GM12801 (cell line): ENCODE measurements at regions not wholly inside any gene's neighbourhood (a gene's known extent, or its start where the extent isn't known, plus 50 kb on each side); places are given as distances from the start of the nearest gene placed in this dataset.

Experiments used
- TF ChIP-seq, protein P1 (sequence below): IDR thresholded peaks from one replicate; pipeline ENCODE4 v1.5.1; 2011; ENCODE audit warnings: control low read depth; ENCODE audit not compliant: insufficient read length; ENCODE audit errors: extremely low read depth

DNA sequence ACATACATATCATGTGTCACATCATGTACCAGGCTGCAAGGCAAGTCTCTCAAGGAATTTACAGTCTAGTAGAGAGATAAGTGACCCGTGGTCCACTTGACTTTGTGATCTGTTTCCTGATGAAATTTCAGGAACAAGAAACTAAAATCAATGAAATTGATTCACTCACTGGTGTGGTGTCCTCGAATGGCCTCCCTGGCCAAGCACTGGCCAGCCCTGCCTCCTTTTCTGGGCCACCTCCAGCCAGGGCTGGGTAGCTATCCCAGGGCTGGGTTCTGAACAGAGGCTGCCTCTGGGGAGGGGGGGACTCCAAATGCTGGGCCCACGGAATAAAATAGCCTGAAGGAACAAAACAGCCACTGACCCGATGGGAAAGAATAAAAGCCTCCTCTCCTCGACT is 182.2 kb downstream of the HERPUD2 start:
- TF ChIP-seq, protein P1, sequence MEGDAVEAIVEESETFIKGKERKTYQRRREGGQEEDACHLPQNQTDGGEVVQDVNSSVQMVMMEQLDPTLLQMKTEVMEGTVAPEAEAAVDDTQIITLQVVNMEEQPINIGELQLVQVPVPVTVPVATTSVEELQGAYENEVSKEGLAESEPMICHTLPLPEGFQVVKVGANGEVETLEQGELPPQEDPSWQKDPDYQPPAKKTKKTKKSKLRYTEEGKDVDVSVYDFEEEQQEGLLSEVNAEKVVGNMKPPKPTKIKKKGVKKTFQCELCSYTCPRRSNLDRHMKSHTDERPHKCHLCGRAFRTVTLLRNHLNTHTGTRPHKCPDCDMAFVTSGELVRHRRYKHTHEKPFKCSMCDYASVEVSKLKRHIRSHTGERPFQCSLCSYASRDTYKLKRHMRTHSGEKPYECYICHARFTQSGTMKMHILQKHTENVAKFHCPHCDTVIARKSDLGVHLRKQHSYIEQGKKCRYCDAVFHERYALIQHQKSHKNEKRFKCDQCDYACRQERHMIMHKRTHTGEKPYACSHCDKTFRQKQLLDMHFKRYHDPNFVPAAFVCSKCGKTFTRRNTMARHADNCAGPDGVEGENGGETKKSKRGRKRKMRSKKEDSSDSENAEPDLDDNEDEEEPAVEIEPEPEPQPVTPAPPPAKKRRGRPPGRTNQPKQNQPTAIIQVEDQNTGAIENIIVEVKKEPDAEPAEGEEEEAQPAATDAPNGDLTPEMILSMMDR = no peak

DNA sequence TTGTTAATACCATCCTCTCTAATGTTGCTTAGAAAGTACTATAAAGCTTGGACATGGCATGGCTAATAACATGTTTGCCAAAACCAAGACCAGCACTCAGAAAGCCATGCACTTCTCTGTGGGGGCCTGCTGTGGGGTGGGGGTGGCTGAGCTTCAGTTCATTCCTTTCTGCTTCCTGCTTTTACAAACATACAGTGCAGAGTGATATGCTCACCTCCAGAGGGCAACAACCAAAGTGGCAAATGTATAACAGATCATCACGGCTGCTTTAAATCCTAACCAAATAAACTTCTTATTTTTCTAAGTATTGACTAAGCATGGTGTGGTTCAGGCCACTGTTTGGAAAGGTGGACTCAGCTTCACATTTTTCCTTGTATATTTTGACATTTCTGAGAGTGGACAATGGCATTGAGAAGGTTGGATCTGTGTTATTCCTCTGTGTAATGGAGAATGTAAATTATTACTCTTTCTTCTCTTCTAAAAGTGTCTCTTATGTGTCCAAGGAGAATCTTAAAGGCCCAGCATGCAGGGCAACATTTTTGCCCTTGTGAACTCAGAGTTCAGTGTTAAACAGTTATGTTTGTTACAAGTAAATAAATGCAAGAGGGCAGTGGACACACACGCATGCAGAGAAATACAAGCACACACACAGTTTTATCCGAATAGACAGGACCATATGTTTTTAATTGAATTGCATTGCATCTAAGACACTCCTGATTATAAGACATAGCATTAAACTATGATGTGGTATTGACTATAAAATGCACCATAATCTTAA is 186.1 kb downstream of the HERPUD2 start:
- TF ChIP-seq, protein P1 = no peak

DNA sequence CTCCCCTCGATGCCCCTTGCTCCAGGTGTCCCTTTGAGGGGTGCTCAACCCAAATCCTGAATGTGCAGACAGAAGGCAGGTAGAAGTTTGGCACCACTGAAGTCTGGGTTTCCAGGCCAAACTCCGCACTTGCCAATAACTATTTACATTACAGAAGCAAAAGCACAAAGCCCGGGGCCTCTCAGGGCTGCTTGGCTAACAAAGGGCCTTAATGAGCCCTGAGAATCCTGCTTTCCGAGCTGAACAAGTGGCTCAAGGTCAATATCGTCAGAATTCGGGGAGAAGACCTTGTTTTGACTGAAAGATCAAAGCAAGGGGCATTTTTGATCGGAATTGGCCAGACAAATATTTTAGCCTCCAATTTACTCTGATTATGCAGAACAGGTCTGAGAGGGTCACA is 189.9 kb downstream of the HERPUD2 start:
- TF ChIP-seq, protein P1 = no peak

DNA sequence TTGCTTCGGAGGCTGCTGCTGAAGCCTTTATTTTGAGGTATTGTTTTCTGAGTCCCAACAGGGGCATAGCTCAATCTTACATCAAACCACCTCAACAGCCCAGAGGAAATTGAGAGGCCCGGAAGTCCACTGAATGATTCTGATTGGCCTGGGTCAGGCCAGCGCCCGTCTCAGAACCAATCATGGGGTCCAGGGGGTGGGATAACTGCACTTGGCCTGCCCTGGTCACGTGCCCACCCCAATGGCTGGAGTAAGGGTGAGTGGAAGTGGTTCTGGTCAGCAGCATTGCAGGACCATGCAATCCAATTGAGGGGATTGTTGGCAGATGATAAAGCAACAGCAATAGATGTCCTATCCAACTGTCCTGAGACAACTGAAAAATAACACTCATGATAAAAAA is 190.6 kb downstream of the HERPUD2 start:
- TF ChIP-seq, protein P1 = no peak

DNA sequence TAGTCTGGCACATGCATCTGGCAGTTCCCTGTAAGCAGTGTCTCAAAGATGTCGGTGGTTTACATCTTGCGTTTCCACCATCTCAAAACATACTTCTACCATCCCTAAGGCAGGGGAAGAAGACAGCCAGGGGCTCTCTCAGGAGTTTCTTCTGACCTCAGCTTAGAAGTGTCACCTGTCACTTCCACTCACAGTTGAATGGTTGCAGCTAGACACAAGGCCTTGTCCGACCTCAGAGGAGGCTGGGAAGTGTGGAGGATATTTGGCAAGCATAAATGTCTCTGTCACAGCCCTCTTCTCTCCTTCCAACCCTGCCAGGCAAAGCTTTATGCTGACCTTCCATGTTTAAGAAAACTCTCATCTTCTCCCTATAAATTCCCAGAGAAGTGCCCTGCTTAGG is 193.3 kb downstream of the HERPUD2 start:
- TF ChIP-seq, protein P1 = no peak

DNA sequence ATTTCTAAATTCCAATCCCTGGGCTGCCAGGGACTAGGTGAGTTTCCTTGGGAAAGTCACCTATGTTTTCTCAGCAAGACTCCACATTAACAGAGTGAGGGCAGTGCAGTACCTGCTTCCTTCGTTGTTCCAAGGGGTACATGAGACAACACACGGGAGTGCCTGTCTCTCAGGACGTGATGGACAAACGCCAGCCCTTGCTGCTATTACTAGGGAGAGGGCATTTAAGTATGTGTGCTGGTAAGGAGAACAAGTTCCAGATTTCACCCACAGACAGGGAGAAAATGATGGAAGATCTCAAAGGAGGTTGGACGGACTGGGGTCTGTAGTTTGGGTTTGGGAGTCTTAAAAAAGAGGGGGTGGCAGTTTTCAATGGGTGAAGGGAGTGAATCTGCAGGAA is 195.7 kb downstream of the HERPUD2 start:
- TF ChIP-seq, protein P1 = no peak

DNA sequence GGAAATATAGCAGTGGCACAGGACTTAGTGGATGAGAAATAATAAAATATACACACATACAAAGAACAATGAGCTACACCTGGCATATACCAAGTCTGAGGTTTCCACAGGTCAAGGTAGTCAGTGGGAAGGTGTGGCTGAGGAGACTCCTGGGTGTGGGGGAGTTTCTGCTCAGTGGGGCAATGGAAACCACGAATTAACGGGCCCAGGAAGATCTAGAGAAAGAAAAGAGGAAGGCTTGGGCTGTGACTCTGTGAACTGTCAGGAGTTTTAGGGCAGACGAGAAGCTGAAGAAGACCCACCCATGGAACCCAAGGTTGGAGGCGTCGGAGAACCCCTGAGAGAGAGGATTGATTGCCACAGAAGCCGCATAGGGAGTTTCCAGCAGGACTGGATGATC is 196.5 kb downstream of the HERPUD2 start:
- TF ChIP-seq, protein P1 = no peak
